HG03378 (cell line): ENCODE measurements at regions not wholly inside any gene's neighbourhood (a gene's known extent, or its start where the extent isn't known, plus 50 kb on each side); places are given as distances from the start of the nearest gene placed in this dataset.
"Not testable (repeated sequence)": the region's sequence is repeated elsewhere in the genome, so short reads cannot be mapped to it uniquely, and the experiment has no call there.

Source experiments
- ATAC-seq: cut with Tn5 transposase; IDR thresholded peaks from one replicate; pipeline ENCODE4 v1.9.1; 2021; ENCODE audit warnings: mild to moderate bottlenecking, moderate library complexity; ENCODE audit not compliant: unreplicated experiment

DNA sequence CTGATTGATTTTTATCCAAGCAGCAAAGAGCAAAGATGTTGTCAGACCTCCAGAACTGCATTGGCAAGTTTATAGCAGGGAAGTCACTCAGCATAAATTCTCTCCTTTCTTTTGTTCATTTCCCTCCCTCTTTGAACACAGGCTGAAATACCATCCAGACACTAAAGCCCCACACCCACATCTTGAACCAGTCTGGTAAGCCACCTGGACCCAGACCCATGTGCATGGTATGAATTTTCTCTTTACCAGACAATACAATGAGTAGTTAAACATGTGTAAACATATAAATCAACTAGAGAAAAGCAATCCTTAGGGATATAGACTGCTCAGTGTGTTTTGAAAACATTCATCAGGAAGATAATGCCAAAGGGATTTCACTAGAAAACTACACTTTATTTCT lies 488.3 kb upstream of the FLRT2 start:
- no peak for ATAC-seq

DNA sequence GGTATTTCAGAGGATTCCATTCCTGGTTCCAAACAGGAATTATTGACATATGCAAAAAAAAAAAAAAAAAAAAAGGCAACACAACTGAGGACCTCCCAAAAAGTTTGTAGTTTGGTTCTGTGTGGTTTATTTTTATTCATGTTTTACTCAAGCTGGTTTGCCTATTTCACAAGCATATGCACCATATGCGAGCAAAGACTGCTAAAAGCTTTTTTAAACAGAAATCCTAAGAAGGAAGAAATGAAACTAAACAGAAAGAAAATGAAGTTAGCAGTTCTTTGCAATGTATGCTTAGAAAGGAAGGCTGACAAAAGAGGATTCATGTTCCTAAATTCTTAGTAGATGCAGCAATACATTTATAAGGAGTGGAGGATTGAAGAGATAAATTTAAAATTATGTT lies 487.6 kb upstream of the FLRT2 start:
- ATAC-seq = no peak

DNA sequence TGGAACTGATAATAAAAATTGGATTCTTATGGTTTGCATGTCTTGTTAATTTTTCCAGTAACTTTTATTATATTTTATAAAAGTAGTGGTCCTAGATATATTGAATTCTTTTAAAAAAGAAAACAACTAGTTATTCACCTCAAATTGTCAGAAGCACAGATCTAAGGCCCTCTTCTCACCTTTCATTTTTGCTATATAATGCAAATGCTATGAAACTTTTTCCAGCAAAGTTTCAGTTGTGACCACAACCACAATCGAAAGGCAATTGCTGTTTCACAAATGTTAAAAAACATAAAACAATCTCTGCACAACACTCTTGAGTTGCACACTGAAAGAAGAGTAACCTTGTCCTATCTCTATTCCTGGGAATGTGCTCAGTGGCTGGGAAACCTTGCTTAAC lies 479.8 kb upstream of the FLRT2 start:
- no peak for ATAC-seq

DNA sequence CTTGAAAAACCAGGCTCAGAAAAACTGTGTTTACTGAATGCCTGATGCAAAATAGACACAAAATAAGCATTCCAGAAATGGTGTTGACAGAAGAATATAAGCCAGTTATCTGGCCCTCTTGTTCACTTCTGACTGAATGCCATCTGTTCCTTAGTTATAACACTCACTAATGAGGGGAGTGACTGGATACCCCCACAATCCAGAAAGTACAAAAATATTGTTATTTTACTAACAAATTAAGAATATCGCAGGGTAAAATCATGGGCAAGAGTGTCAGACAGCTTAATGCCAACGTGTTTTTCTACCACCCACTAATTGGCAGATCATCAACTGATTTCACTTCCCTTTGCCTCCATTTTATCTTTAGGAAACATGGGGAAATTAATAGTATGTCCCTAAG lies 477.3 kb upstream of the FLRT2 start:
- no peak for ATAC-seq

DNA sequence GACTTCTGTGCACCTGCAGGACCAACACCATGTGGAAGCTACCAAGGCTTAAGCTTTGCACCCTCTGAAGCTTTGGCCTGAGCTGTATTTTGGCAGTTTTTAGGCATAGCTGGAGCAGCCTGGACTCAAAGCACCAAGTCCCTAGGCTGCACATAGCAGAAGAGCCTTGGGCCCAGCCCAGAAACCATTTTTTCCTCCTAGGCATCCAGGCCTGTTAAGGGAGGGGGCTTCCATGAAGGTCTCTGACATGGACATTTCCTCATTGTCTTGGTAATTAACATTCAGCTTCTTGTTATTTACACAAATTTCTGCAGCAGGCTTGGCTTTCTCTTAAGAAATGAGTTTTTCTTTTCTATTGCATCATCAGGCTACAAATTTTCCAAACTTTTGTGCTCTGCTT lies 475.8 kb upstream of the FLRT2 start:
- no peak for ATAC-seq

DNA sequence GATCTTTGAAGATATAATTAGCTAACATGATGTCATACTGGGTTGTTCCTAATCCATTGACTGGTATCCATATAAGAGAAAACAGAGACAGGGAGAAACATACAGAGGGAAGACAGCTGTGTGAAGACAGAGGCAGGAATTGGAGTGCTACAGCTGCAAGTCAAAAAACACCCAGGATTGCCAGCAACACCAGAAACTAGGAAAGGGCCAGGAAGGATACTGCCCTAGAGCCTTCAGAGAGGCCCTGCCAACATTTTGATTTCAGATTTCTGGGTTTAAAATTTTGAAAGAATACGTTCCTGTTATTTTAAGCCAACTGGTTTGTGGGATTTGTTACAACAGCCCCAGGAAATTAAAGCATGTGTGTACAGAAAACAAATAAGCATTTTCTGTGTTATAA lies 473.7 kb upstream of the FLRT2 start:
- no peak for ATAC-seq

DNA sequence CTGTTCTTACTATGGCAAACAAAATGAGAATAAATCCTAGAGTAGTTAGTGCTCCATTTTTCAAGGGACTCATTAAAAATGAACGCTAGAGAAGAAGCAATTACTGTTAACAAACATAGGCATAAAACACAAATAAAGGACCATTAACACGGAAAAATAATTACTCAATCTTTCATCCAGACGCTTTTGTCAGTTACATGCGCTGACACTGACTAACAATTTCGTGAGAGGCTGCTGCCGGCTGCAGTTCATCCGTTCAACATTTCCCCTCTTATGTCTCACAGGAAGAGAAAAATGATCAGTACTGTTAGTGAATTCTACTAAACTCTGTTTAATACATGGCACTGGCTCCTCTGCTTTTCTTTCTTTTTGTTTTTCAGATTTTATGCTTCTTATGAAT lies 472.7 kb upstream of the FLRT2 start:
- no peak for ATAC-seq

DNA sequence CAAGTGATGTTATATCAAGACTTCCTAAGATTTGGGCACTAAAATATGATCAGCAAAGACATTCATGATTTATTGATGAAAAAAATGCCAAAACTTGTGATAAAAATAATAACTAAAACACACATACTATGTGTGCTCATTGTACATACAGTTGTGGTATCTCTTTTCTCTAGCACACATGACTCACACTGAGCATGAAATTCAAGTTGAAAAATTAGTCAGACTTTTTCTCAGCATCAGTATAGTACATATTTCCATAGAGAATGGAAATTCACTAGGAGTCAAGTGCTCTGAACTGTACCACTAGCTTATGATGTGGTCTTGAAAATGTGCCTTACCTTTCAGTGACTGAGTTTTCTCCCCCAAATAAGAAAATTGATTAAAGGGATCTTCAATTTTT lies 471.8 kb upstream of the FLRT2 start:
- ATAC-seq = no peak

DNA sequence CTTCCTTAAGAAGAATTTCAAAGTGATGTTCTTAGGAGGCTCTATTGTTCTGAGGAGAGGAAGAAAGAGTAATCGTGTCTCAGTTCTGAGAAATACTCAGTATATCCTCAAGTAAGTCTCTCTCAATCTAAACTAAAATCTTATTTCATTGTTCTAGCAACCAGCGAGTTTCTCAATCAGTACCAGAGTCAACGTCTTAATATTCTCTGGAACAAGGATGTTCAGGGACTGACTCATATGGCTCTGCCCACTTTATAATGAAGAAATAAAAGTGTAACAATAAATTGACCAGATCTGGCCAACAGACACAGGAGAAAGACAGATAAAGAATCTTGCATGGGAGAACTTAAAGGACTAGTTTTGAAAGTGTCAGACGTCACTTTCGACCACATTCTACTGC lies 469.8 kb upstream of the FLRT2 start:
- ATAC-seq = no peak

DNA sequence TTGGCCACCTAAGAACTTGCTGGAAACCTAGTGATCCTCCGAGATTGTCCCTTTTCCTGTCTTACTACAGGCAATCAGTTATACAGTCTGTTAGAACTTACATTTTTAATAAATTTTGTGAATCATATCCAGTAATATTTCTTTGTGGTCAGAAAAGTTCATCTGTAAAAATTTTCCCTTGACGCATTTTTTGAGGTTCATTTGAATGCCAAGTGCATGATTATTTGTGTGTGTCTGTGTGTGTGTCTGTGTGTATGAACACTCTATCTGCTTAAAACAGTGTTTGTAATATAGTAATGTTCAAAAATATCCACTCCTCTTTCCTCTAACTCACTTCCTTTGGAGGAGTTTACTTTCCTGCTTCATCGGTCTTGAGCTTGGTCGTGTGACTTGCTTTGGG lies 468.7 kb upstream of the FLRT2 start:
- no peak for ATAC-seq

DNA sequence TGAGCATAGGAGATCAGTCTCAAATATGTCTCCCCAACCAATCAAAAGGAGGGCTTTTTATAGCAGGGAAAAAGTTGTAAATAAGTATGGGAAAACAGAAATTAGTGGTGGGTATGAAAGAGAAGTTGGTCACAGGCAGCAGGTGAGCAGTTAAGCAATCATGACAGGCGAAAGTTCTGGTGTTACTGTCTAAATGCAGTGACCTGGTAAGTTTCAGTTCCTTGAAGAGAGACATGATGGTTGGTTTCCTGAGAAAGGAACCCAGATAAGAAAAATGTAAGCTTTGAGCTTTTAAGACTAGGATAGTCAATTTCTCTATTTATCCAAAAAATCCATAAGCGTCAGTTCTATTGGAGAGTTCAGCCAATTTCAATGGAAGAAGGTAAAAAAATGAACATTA lies 466.2 kb upstream of the FLRT2 start:
- no peak for ATAC-seq

DNA sequence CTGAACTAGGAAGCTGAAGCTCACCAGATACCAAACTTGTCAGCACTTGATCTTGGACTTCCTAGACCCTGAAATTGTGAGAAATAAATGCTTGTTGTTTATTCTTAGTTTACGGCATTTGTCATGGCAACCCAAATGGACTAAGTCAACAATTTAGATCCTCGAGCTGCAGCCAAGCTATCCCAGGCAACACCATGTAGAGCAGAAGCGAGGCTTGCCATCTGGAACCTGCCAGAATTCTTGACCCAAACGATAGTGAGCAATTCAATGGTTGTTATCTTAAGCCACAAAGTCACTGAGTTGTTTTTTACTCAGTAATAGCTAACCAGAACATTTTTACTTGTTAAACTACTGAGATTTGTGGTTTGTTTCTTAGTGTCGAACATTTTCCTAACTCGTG lies 458.5 kb upstream of the FLRT2 start:
- no peak for ATAC-seq

DNA sequence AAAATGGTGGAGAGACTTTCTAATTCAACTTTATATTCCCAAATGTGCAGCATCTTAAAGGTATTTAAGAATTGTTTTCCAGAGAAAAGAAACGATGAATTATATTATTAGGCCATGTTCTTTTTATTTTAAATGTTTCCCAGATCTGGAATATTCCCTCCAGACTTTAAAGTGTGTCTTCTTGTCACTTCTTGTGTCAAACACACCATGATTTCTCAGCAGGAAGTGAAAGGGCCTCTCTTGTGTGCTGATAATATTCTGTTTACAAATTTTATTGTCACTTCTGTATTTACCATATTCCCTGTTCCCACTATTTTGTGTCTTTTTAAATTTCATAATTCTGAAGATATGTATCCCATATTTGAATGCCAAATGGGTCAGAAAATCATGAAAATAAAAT lies 455.0 kb upstream of the FLRT2 start:
- ATAC-seq = no peak

DNA sequence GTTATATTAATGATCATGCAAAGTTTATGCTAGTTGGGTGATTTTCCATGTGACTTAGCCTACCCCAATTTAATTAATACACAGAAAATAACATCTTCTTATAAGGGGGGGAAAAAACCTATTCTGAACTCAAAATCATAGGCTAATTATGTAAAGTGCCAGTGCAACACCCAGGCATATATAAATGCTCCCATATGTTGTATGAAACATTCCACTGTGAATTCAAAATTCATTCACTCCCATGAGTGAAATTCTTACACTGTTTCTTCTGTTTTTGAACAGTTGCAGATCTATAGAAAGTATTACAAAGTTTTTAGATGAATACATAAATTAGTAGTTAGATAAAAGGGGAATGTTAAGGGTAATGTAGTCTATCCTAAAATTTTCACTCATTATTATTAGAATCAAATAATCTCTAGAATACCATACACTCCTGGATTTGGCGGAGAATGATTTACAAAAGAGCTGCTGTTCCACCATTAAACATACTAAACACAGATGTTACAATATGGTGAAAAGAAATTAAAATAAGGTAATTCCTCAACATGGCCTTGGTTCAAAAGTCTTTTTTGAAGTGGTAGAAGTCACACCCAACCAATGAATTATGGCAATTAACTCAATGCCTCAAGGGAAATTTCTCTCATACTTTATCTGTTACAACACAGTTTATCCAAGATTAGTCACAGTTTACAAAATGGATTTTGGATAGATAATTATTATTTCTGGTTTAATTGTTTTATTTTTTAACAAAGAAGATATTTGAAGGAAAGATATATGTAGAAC lies 454.1 kb upstream of the FLRT2 start:
- ATAC-seq = no peak

DNA sequence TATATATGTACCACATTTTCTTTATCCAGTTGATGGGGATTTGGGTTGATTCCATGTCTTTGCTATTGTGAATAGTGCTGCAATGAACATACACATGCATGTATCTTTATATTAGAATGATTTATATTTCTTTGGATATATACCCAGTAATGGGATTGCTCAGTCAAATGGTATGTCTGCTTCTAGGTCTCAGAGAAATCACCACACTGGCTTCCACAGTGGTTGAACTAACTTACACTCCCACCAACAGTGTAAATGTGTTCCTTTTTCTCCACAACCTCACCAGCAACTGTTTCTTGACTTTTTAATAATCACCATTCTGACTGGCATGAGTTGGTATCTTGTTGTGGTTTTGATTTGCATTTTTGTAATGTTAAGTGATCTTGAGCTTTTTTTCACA lies 452.2 kb upstream of the FLRT2 start:
- not testable (repeated sequence) for ATAC-seq

DNA sequence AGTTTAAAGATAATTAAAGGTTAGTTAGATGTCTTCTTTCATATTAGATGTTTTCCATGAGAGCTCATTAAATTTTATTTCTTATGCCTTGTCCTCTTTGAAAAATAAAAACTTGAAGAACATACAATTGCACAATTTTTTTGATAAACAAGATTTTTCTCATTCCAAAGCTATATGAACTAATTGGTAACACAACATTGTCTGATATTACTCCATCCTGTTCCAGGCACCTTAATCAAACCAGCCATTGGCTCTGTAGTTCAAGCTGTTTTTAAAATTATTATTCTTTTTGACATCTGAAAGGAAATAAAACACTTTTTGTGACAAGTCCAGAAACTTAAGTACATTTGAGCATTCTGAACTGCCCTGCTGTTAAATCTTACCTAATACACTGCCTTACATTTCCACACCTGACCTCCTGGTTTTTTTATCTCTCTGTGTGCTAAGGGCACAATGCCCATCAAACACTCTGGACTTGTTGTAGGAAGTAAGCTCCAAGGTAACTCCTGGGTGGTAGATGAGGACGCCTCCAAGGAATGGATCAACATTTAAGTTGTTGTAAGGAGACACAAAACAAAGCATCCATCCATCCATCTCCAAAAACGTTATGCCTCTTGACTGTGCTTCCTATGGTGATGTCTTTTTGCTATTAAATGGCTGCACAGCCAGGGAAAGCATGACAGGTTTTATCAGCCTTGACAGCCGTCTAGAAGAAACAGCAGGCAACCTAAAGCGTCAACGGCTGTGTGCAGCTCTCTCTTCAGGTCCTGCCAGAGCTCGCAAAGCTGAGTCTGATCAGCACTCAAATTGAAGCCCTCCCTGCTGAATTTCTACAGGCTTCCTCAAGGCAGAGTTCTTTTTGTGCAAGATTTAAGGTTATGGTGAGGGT lies 449.9 kb upstream of the FLRT2 start:
- no peak for ATAC-seq

DNA sequence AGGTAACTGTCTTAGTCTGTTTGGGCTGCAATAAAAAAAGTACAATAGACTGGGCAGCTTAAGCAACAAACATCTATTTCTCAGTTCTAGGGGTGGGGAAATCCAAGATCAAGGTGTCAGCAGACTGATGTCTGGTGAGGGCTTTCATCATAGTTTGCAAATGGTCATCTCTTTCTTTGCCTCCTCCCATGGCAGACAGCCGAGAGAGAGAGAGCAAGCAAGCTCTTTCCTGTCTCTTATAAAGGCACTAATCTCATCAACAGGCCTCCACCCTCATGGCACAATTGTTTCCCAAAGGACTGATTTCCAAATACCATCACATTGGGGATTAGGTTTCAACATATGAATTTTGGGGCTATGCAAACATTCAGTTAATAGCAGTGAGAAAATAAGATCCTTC lies 445.6 kb upstream of the FLRT2 start:
- ATAC-seq = no peak

DNA sequence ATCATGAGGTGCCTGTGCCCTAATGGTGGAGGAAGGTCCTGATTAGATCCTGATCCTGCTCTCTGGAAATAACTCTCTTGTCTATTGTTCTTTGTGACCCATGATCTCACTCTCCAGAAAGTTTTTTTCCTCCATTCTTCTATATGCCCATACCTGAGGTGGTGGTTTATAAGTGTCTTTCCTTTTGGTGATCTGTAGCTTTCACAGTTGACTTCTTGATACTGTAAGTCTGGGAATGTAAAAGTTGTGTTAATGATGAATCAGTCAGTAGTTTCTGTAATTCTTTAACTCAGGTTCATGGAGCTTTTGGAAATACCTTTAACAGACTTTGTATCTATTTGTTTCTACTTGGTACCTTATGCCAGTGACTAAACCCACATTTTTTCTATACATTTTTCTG lies 444.0 kb upstream of the FLRT2 start:
- ATAC-seq = no peak

DNA sequence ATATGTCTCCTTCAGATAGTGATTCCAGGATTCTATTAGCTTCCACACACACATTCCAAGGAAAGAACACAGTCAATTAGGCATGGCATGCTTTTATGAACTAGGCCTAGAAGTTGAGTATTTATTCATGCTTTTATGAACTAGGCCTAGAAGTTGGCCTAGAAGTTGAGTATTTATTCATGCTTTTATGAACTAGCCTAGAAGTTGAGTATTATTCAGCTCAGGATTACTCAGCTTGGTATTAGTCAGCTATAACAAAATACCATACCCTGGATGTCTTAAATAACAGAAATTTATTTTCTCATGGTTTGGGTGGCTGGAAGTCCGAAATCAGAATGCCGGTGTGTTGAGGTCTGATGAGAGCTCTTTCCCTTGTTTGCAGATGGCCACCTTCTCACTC lies 442.7 kb upstream of the FLRT2 start:
- no peak for ATAC-seq

DNA sequence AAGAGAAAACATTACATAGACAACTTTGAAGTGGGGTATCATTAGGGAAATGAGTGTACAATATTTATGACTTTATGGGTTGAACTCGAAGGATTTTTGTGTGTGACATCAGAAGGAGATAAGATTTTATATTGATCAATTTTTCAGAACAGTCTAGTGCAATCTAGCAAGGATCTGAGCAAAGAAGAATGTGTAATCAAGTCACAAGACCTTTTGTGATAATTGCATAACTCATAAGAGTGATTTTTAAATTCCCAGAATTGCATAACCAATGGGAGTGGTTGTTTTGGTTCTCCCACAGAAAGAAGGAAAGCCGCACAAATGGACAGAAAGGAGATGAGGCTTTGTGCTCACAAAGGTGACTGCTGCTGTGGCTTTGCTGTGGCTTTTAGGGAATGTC lies 441.8 kb upstream of the FLRT2 start:
- no peak for ATAC-seq

DNA sequence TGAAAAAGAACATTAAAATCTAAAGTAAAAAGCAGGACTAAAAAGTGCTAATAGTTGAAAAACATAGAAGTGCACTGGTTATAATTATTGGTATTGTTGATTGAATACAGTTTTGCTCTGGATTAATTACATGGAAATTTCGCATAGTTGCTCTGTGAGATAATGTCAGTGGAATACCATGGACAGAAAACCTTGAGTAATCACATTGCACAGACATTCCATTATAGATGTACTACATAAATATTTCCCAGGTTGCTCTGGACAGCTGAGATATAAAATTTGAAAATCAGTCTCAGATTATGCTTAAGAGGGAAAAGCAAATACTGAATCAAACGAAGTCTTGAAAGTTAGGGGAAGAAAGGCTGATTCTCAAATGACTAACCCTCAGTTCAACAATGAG lies 439.3 kb upstream of the FLRT2 start:
- no peak for ATAC-seq

DNA sequence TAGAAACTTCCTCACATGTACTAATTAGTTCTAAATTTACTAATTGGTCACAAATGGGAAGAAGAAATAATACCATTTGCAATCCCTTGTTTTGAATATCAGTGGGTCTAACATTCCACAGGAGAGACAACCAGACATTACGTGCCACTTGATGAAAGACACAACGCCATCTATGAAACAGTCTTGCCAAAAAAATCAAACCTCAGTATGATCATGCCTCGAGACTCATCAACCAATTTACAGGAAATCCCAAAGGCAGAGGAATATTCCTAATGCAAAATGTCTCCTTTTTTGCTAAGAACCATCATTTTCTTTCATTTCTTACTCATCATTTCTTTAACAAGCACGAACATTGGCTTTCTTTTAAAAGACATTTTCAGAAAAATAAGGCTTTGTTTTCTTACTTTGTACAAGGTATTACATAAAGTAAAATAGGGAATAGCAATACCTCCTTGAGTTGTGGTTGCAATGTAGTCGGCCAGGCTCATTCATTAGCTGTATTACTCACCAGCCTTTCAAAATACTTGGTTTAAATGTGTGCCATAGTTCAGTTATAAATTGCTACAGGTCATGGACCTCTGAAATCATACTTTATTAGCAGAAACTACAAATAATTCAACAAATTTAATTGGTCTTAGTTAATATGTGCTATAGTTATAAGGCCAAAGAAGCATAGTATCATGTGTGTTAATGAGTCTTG lies 436.2 kb upstream of the FLRT2 start:
- no peak for ATAC-seq
